ENCODE measurements at regions not wholly inside any gene's neighbourhood (a gene's known extent, or its start where the extent isn't known, plus 50 kb on each side); places are given as distances from the start of the nearest gene placed in this dataset.

- TF ChIP-seq SIN3A (IDR thresholded peaks at IDR 0.05; ENCODE audit: low read depth, low read length) (no peak), CTCF (IDR thresholded peaks at IDR 0.05 in 2 of 3, conservative IDR thresholded peaks at IDR 0.05 in 1 of 3; ENCODE audit: control insufficient read depth in 2 of 3, extremely low read depth in 1 of 3, insufficient read depth in 1 of 3, low read depth in 3 of 3, low read length in 3 of 3) (no peak), GABPA (IDR thresholded peaks at IDR 0.05; ENCODE audit: low read depth) (no peak), IRF4 (IDR thresholded peaks at IDR 0.05; ENCODE audit: low read depth, low read length) (no peak), ATF2 (IDR thresholded peaks at IDR 0.05; ENCODE audit: low read length) (no peak), PRDM15 (CRISPR knock-in tag; IDR thresholded peaks at IDR 0.05) (no peak)
Measured at GRCh38 chrX:19204636-19205035, 82.4 kb upstream of the ADGRG2 start.
